ENCODE measurements at regions not wholly inside any gene's neighbourhood (a gene's known extent, or its start where the extent isn't known, plus 50 kb on each side); places are given as distances from the start of the nearest gene placed in this dataset.

DNA sequence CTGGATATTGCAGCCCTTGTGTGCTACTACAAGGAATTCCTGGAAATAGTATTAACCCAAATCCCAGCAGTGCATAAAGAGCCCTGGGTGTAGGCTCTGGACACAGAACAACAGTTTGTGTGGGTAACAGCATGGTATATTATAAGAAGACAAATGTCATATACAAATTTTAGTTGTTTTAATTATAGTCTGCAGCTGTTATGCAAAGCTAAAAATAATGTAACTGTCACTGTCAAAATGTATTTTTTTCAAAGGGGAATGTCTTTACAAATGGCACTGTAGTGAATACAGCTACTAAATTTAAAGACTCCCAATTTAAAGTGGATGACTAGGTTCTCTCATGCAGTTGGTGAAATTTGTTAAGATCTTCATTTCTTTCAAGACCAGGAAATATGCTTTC lies 339.0 kb downstream of the GPR37 start:
- H3K27me3 ChIP-seq (ENCODE audit: insufficient read depth in 3 of 3, low read length in 2 of 3) = no peaks in the 10 kb centered on the region
- H3K4me3 ChIP-seq = no peak overlapping the region
- no peaks in the 10 kb centered on the region for H3K36me3 ChIP-seq (ENCODE audit: insufficient read depth in 1 of 2, low read depth in 1 of 2)
- DNase-seq (no peak), ATAC-seq (no peak)
- no peaks in the 10 kb centered on the region for H3K9me3 ChIP-seq
- H3K27ac ChIP-seq = no peak overlapping the region
- intact Hi-C loops (cut with DNase I) = no loop called here
- TF ChIP-seq, protein P1, sequence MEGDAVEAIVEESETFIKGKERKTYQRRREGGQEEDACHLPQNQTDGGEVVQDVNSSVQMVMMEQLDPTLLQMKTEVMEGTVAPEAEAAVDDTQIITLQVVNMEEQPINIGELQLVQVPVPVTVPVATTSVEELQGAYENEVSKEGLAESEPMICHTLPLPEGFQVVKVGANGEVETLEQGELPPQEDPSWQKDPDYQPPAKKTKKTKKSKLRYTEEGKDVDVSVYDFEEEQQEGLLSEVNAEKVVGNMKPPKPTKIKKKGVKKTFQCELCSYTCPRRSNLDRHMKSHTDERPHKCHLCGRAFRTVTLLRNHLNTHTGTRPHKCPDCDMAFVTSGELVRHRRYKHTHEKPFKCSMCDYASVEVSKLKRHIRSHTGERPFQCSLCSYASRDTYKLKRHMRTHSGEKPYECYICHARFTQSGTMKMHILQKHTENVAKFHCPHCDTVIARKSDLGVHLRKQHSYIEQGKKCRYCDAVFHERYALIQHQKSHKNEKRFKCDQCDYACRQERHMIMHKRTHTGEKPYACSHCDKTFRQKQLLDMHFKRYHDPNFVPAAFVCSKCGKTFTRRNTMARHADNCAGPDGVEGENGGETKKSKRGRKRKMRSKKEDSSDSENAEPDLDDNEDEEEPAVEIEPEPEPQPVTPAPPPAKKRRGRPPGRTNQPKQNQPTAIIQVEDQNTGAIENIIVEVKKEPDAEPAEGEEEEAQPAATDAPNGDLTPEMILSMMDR (IDR thresholded peaks at IDR 0.05) = no peak
- no peaks in the 10 kb centered on the region for H3K4me1 ChIP-seq

DNA sequence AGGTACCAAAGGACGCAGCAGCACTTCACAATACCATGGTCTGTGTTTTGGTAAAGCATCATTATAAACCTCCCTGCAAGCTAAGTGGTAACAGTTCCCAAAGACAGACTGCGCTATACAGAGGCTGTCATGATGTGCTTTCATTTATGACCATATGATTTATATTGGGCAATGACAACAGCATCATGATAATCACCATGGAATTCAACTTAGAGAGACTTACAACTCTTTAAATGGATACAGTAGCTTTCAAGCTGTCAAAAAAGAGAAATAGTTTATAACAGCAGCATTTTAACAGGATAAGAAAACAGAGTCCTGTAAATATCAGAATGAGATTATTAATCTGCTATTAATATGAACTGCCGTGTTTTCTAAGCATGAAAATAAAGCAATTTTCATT lies 341.7 kb downstream of the GPR37 start:
- no peak overlapping the region for H3K27ac ChIP-seq
- H3K4me3 ChIP-seq = no peak overlapping the region
- no peaks in the 10 kb centered on the region for H3K9me3 ChIP-seq
- H3K36me3 ChIP-seq (ENCODE audit: insufficient read depth in 1 of 2, low read depth in 1 of 2) = no peaks in the 10 kb centered on the region
- ATAC-seq (no peak), DNase-seq (no peak)
- WGBS, 3 donors = 72 to 75% (median 74%) methylated on average over 3 of the region's 3 CpGs
- TF ChIP-seq, protein P1 (IDR thresholded peaks at IDR 0.05) = no peak
- no peaks in the 10 kb centered on the region for H3K4me1 ChIP-seq
- intact Hi-C loops (cut with DNase I) = no loop called here
- no peaks in the 10 kb centered on the region for H3K27me3 ChIP-seq (ENCODE audit: insufficient read depth in 3 of 3, low read length in 2 of 3)

DNA sequence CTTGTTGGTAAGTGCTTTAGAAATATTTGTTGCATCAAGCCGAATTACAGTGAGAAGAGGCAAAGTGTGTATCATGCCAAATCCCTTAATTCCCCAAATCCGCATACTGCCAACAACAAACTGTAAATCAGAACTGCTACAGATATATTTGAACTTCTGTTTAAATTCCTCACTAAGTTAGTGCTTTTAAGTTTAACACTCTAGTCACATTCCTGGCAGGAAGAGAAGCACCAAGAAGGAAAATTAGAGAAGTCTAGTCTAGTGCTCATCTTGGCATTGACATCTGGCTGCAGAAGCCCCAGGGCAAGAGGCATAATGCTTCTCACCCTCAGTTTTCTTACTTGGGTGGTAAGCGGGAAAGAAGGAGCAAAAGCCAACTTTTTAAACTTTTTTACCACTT lies 343.5 kb downstream of the GPR37 start:
- TF ChIP-seq, protein P1 (IDR thresholded peaks at IDR 0.05) = no peak
- H3K4me1 ChIP-seq = no peaks in the 10 kb centered on the region
- H3K4me3 ChIP-seq = no peak overlapping the region
- no peaks in the 10 kb centered on the region for H3K27me3 ChIP-seq (ENCODE audit: insufficient read depth in 3 of 3, low read length in 2 of 3)
- no peaks in the 10 kb centered on the region for H3K36me3 ChIP-seq (ENCODE audit: insufficient read depth in 1 of 2, low read depth in 1 of 2)
- DNase-seq (no peak), ATAC-seq (no peak)
- H3K27ac ChIP-seq = no peak overlapping the region
- intact Hi-C loops (cut with DNase I) = no loop called here
- no peaks in the 10 kb centered on the region for H3K9me3 ChIP-seq
- 46 to 52% (median 48%) methylated on average over 3 of the region's 3 CpGs for WGBS, 3 donors

DNA sequence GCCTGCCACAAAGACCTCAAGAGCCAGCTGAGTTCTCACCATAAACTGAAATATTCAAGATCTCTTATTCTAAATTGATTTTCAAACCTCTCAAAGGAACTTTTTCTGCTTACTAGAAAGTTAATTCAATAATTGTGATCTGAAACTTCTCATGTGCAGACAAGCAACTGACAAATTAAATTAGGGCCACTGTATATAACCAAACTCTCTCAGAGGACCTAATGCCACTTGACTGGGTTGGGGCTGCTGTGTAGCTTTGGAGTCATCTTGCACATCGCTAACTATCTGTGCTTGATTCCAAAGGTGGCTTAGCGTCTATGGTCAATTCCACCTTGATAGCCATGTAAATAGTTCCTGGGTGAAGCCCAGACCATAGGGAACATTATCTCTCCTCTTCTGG lies 345.2 kb downstream of the GPR37 start:
- DNase-seq (no peak), ATAC-seq (no peak)
- no peaks in the 10 kb centered on the region for H3K27me3 ChIP-seq (ENCODE audit: insufficient read depth in 3 of 3, low read length in 2 of 3)
- H3K36me3 ChIP-seq (ENCODE audit: insufficient read depth in 1 of 2, low read depth in 1 of 2) = no peaks in the 10 kb centered on the region
- TF ChIP-seq, protein P1 (IDR thresholded peaks at IDR 0.05) = no peak
- H3K27ac ChIP-seq = no peak overlapping the region
- H3K9me3 ChIP-seq = no peaks in the 10 kb centered on the region
- no peaks in the 10 kb centered on the region for H3K4me1 ChIP-seq
- WGBS, 3 donors = 47 to 72% (median 67%) methylated on average over 2 of the region's 2 CpGs
- intact Hi-C loops (cut with DNase I) = no loop called here
- H3K4me3 ChIP-seq = no peak overlapping the region

DNA sequence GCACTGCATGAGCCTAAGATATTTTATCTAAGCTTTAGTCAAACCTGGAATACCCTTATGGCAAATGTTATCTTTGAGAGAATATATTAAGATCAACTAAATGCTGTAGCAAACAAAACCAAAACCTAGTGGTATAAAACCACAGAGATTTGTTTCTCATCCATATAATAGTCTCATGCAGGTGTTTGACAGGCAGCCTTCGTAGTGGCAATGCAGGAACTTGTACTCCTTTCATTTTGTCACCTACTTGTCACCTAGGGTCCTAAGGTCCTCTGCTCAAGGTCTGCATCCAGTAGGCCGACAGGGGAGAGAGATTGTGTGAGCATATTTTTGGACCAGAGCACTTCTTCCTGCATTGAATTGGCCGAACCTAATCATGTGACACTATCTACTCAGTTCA lies 352.6 kb downstream of the GPR37 start:
- no peaks in the 10 kb centered on the region for H3K27me3 ChIP-seq (ENCODE audit: insufficient read depth in 3 of 3, low read length in 2 of 3)
- no peak for DNase-seq
- ATAC-seq = no peak
- no peaks in the 10 kb centered on the region for H3K36me3 ChIP-seq (ENCODE audit: insufficient read depth in 1 of 2, low read depth in 1 of 2)
- WGBS, 3 donors = 38 to 47% (median 42%) methylated on average over 3 of the region's 3 CpGs
- no peak overlapping the region for H3K27ac ChIP-seq
- TF ChIP-seq, protein P1 (IDR thresholded peaks at IDR 0.05) = no peak
- intact Hi-C loops (cut with DNase I) = no loop called here
- H3K9me3 ChIP-seq = no peaks in the 10 kb centered on the region
- no peaks in the 10 kb centered on the region for H3K4me1 ChIP-seq
- H3K4me3 ChIP-seq = no peak overlapping the region

Measured in psoas muscle (tissue), 7 donors.